Body of pancreas (tissue), 4 donors: ENCODE measurements at regions not wholly inside any gene's neighbourhood (a gene's known extent, or its start where the extent isn't known, plus 50 kb on each side); places are given as distances from the start of the nearest gene placed in this dataset.

Experiments
- CTCF ChIP-seq, 7 experiments: fragments of 450-650 bp in 4 of 7; fragments of 200-600 bp in 3 of 7; sonication (generic) in 3 of 7; IDR thresholded peaks; one replicate each; pipeline ENCODE4 v1.5.1; 2016 to 2019; ENCODE audit warnings: antibody characterized with exemption in 7 of 7
- POLR2A ChIP-seq, 3 donors: fragments of 450-650 bp; IDR thresholded peaks; one replicate each; pipeline ENCODE4 v1.6.1; 2016; ENCODE audit warnings: antibody characterized with exemption in 3 of 3, mild to moderate bottlenecking in 2 of 3

- TF ChIP-seq POLR2A (IDR thresholded peaks at IDR 0.05) (no peak), CTCF (IDR thresholded peaks at IDR 0.05) (no peak)
These were observed 876.5 kb downstream of the RAPGEF2 start for GRCh38 chr4:159979351-159979750.
